A549 (cell line): ENCODE measurements at regions not wholly inside any gene's neighbourhood (a gene's known extent, or its start where the extent isn't known, plus 50 kb on each side); places are given as distances from the start of the nearest gene placed in this dataset.

ENCODE experiments used
- ATAC-seq, 2 experiments: fragments of 200-7000 bp in 1 of 2; fragments of >200 bp in 1 of 2; cut with Nextera tagmentation in 1 of 2; cut with Tn5 transposase in 1 of 2; 3 replicates each; pipeline versions ENCODE4 v1.8.0 to v1.9.1; 2018 to 2020; ENCODE audit warnings: mild to moderate bottlenecking in 1 of 2, moderate library complexity in 1 of 2
- CTCF ChIA-PET: fragments of 300-600 bp; sonication (Branson Sonifier 250); formaldehyde crosslinking; extraction: SDS; loops from one replicate; lab custom pipeline; 2021; ENCODE audit warnings: antibody characterized with exemption, inconsistent platforms; lab: Yijun Ruan, JAX
- POLR2A ChIA-PET: fragments of 350-600 bp; formaldehyde crosslinking; extraction: SDS; loops from one replicate; lab custom pipeline; 2021; ENCODE audit warnings: antibody characterized with exemption, inconsistent platforms; lab: Yijun Ruan, JAX
- DNase-seq, 2 experiments: peaks; one replicate each; pipeline versions ENCODE4 v3.0.0 to v3.0.0-alpha.2; 2011 to 2016; ENCODE audit warnings: low read depth in 1 of 2, low spot score in 1 of 2
- FAIRE-seq: peaks from 2 replicates; lab custom pipeline; 2011; peaks lifted over from hg19 to GRCh38; lab: Jason Lieb, UNC
- H3K27ac ChIP-seq, 2 experiments: fragments of >200 bp; sonication (Bioruptor Twin); formaldehyde crosslinking; 3 replicates each; pipeline ENCODE4 v1.5.1; 2016 to 2017
- H3K4me1 ChIP-seq: fragments of >200 bp; sonication (Bioruptor Twin); formaldehyde crosslinking; 3 replicates; pipeline ENCODE4 v1.6.1; 2016
- H3K4me2 ChIP-seq: fragments of >200 bp; sonication (Bioruptor Twin); formaldehyde crosslinking; 3 replicates; pipeline ENCODE4 v1.6.1; 2016
- H3K4me3 ChIP-seq: fragments of >200 bp; sonication (Bioruptor Twin); formaldehyde crosslinking; 3 replicates; pipeline ENCODE4 v1.5.1; 2016
- H3K9me3 ChIP-seq: fragments of >200 bp; sonication (Bioruptor Twin); formaldehyde crosslinking; 3 replicates; pipeline ENCODE4 v1.6.1; 2016
- CHD4 ChIP-seq: fragments of 200-600 bp; sonication (generic); IDR thresholded peaks from 2 replicates; pipeline ENCODE4 v1.6.1; 2016; ENCODE audit warnings: antibody characterized with exemption, mild to moderate bottlenecking, borderline replicate concordance
- E2F6 ChIP-seq: IDR thresholded peaks from 2 replicates; pipeline ENCODE4 v1.6.1; 2012; ENCODE audit warnings: low read depth, borderline replicate concordance
- EHMT2 ChIP-seq: fragments of 200-600 bp; sonication (generic); IDR thresholded peaks from 2 replicates; pipeline ENCODE4 v1.6.1; 2016; ENCODE audit warnings: antibody characterized with exemption, low read depth, mild to moderate bottlenecking, moderate library complexity
- EP300 ChIP-seq, 2 experiments: fragments of >200 bp; sonication (Bioruptor Twin); formaldehyde crosslinking; IDR thresholded peaks; 2 replicates in 1 of 2; 3 replicates in 1 of 2; pipeline ENCODE4 v1.6.1; 2016 to 2017
- GATA3 ChIP-seq: IDR thresholded peaks from 2 replicates; pipeline ENCODE4 v1.6.1; 2012; ENCODE audit warnings: borderline replicate concordance
- HEYL ChIP-seq: fragments of 250-450 bp; sonication (Bioruptor Pico); IDR thresholded peaks from 2 replicates; pipeline ENCODE4 v1.8.0; 2021; ENCODE audit warnings: mild to moderate bottlenecking, moderate library complexity
- JUNB ChIP-seq: fragments of >200 bp; sonication (Bioruptor Twin); formaldehyde crosslinking; IDR thresholded peaks from 2 replicates; pipeline ENCODE4 v1.6.1; 2016
- KDM5A ChIP-seq: fragments of 200-600 bp; sonication (generic); IDR thresholded peaks from 2 replicates; pipeline ENCODE4 v1.6.1; 2016; ENCODE audit warnings: antibody characterized with exemption, mild to moderate bottlenecking
- MAX ChIP-seq: IDR thresholded peaks from 2 replicates; pipeline ENCODE4 v1.6.1; 2012
- NPAS2 ChIP-seq: fragments of 250-450 bp; sonication (Bioruptor Pico); IDR thresholded peaks from 2 replicates; pipeline ENCODE4 v1.8.0; 2022; ENCODE audit warnings: mild to moderate bottlenecking, moderate library complexity, borderline replicate concordance
- PBX3 ChIP-seq: IDR thresholded peaks from 2 replicates; pipeline ENCODE4 v1.6.1; 2012
- RARB ChIP-seq: fragments of 250-450 bp; sonication (Bioruptor Pico); IDR thresholded peaks from 2 replicates; pipeline ENCODE4 v1.8.0; 2021; ENCODE audit warnings: mild to moderate bottlenecking, moderate library complexity
- SMC3 ChIP-seq: fragments of >200 bp; sonication (Bioruptor Twin); formaldehyde crosslinking; IDR thresholded peaks from 3 replicates; pipeline ENCODE4 v1.6.1; 2018; ENCODE audit warnings: inconsistent platforms
- TFCP2L1 ChIP-seq: fragments of 250-450 bp; sonication (Bioruptor Pico); IDR thresholded peaks from 2 replicates; pipeline ENCODE4 v1.5.0; 2021; ENCODE audit warnings: mild to moderate bottlenecking
- WGBS: methylation state at CpG from one replicate; pipeline ENCODE4 v1.1.6; 2017; ENCODE audit errors: missing lambda C conversion rate; 5-methylcytosine and 5-hydroxymethylcytosine counted together
- TF ChIP-seq, protein P1 (sequence below): fragments of >200 bp; sonication (Bioruptor Twin); formaldehyde crosslinking; IDR thresholded peaks from 3 replicates; pipeline ENCODE4 v1.6.1; 2016
- TF ChIP-seq, protein P2 (sequence below): fragments of 150-350 bp; IDR thresholded peaks from 2 replicates; pipeline ENCODE4 v1.6.1; 2014; ENCODE audit warnings: low read depth, mild to moderate bottlenecking, low read length
- TF ChIP-seq, protein P3 (sequence below): fragments of >200 bp; sonication (Bioruptor Twin); formaldehyde crosslinking; IDR thresholded peaks from 2 replicates; pipeline ENCODE4 v1.6.1; 2016

DNA sequence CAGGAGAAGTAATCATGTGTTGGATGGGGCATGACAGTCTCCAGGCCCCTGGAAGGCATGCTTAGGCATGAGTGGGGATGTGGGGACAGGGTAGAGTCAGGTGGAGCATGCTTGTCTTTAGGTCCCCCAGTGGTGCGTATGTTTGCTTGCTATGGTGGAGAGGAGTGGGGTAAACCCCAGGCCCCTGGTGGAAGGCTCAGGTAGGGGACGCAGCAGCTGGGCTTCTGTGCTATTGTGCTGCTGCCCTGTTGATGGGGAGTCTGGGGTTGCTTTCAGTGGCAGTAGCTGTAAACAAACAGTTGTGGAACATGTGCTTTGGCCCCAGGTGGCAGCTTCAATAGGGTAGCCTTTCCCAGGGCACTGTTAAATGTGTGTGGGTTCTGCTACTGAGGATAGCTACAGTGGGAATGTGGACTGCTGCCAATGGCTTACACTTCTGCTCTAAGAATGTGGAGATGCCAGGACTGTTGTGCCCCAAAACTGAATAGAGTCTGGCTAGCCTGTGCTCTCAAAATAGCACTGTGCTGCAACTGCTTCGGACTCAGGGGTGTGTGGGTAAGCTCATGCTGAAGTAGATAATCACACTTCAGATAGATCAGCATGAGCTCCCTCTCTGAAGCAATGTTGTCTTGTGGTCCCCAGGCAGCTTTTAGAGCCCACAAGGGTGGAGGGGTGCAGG lies 1257.3 kb downstream of the DIAPH3 start (continued):
- TF ChIP-seq GATA3 (no peak), NPAS2 (CRISPR knock-in tag) (no peak)

DNA sequence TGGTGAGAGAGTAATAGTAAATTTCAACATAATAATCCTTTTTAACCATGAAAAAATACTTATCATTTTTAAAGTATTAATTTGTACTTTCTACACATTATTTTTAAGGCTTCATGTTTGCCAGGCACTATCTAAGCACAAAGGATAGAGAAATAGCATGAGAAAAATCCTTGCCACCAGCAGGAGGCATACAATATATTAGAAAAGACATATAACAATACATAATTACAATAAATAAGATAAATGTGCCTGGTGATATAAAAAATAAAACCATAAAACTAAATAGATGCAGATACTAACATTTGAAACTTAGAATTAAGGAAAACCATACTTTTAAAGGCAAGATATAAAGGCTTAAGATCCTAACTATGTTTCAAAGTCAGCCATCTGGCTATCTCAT lies 1256.4 kb downstream of the DIAPH3 start:
- FAIRE-seq: no peak

GRCh38 chr13:58908019-58908679 lies 1255.6 kb downstream of the DIAPH3 start:
- CTCF ChIA-PET: no interaction called here
- H3K9me3 ChIP-seq: no peaks in the 10 kb centered on the region
- DNase-seq (no peak), FAIRE-seq (no peak), ATAC-seq (no peak)
- 0% methylated on average over 2 of the region's 2 CpGs for WGBS
- H3K27ac ChIP-seq: no peak overlapping the region
- H3K4me2 ChIP-seq: no peak overlapping the region
- H3K4me1 ChIP-seq: no peaks in the 10 kb centered on the region
- no peak overlapping the region for H3K4me3 ChIP-seq
- POLR2A ChIA-PET: no interaction called here
- TF ChIP-seq GATA3 (no peak), KDM5A (no peak), TFCP2L1 (no peak), EHMT2 (no peak), EP300 (IDR thresholded peaks at IDR 0.05) (no peak), JUNB (no peak), NPAS2 (CRISPR knock-in tag) (no peak), PBX3 (no peak), RARB (CRISPR knock-in tag) (no peak), MAX (no peak)
- TF ChIP-seq, protein P1, sequence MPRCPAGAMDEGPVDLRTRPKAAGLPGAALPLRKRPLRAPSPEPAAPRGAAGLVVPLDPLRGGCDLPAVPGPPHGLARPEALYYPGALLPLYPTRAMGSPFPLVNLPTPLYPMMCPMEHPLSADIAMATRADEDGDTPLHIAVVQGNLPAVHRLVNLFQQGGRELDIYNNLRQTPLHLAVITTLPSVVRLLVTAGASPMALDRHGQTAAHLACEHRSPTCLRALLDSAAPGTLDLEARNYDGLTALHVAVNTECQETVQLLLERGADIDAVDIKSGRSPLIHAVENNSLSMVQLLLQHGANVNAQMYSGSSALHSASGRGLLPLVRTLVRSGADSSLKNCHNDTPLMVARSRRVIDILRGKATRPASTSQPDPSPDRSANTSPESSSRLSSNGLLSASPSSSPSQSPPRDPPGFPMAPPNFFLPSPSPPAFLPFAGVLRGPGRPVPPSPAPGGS: no peak
- TF ChIP-seq, protein P2, sequence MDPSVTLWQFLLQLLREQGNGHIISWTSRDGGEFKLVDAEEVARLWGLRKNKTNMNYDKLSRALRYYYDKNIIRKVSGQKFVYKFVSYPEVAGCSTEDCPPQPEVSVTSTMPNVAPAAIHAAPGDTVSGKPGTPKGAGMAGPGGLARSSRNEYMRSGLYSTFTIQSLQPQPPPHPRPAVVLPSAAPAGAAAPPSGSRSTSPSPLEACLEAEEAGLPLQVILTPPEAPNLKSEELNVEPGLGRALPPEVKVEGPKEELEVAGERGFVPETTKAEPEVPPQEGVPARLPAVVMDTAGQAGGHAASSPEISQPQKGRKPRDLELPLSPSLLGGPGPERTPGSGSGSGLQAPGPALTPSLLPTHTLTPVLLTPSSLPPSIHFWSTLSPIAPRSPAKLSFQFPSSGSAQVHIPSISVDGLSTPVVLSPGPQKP: no peak

More for the DNA sequence above, 1256.4 kb downstream of the DIAPH3 start:
- Histone ChIP-seq H3K27ac (no peak overlapping the region), H3K4me3 (no peak overlapping the region), H3K4me2 (no peak overlapping the region)
- CTCF ChIA-PET: no interaction called here
- ATAC-seq: no peak
- TF ChIP-seq JUNB (no peak), HEYL (CRISPR knock-in tag) (no peak), CHD4 (no peak), E2F6 (no peak), SMC3 (no peak)
- TF ChIP-seq, protein P3, sequence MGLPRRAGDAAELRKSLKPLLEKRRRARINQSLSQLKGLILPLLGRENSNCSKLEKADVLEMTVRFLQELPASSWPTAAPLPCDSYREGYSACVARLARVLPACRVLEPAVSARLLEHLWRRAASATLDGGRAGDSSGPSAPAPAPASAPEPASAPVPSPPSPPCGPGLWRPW: no peak
- TF ChIP-seq, all 56 proteins: peak for 0
- no peak for DNase-seq
- Histone ChIP-seq H3K4me1 (no peaks in the 10 kb centered on the region), H3K9me3 (no peaks in the 10 kb centered on the region)
- POLR2A ChIA-PET: no interaction called here
